ENCODE measurements at regions not wholly inside any gene's neighbourhood (a gene's known extent, or its start where the extent isn't known, plus 50 kb on each side); places are given as distances from the start of the nearest gene placed in this dataset.

- H3K9ac ChIP-seq (ENCODE audit: low read length) = no peak overlapping the region
- no peak overlapping the region for H3K23ac ChIP-seq (ENCODE audit: low read length in 2 of 2)
- no peak overlapping the region for H3K4ac ChIP-seq (ENCODE audit: low read depth in 1 of 2, low read length in 2 of 2)
- H3K79me1 ChIP-seq (replicated peaks; ENCODE audit: low read length, poor library complexity, severe bottlenecking) = no peaks in the 10 kb centered on the region
- no peak overlapping the region for H2AFZ ChIP-seq (ENCODE audit: low read depth, low read length)
- H3K4me1 ChIP-seq (ENCODE audit: control insufficient read depth, insufficient read depth, low read depth, low read length) = no peaks in the 10 kb centered on the region
- H2BK12ac ChIP-seq (ENCODE audit: low read length in 2 of 2) = no peak overlapping the region
- H4K91ac ChIP-seq (ENCODE audit: low read length) = no peak overlapping the region
- peaks cover 8% of the 10 kb centered on the region for H3K9me3 ChIP-seq (ENCODE audit: control insufficient read depth, low read length)
- H2AK5ac ChIP-seq (ENCODE audit: low read length, severe bottlenecking) = no peak overlapping the region
- H3K27ac ChIP-seq (ENCODE audit: low read length, poor library complexity, severe bottlenecking) = no peak overlapping the region
- H2BK120ac ChIP-seq (ENCODE audit: low read depth, low read length) = no peak overlapping the region
- DNase-seq = peak; percentile 45
- H2BK5ac ChIP-seq (ENCODE audit: low read depth, low read length, poor library complexity, severe bottlenecking) = no peak overlapping the region
- H4K8ac ChIP-seq (ENCODE audit: low read length) = no peak overlapping the region
- no peaks in the 10 kb centered on the region for H3K36me3 ChIP-seq (ENCODE audit: control insufficient read depth in 1 of 2, insufficient read depth in 2 of 2, low read depth in 1 of 2, low read length in 2 of 2)
- H3K18ac ChIP-seq (ENCODE audit: low read depth in 1 of 2, low read length in 2 of 2) = no peak overlapping the region
- H3K4me3 ChIP-seq (ENCODE audit: insufficient read depth in 1 of 2, low read depth in 1 of 2, low read length in 2 of 2) = no peak overlapping the region
- H3K27me3 ChIP-seq (ENCODE audit: control insufficient read depth in 1 of 2, insufficient read depth in 1 of 2, low read length in 2 of 2) = no peaks in the 10 kb centered on the region
- H2BK15ac ChIP-seq (ENCODE audit: low read depth, poor library complexity, severe bottlenecking) = no peak overlapping the region
- H3K4me2 ChIP-seq (ENCODE audit: low read length, poor library complexity, severe bottlenecking) = no peak overlapping the region
- no peak overlapping the region for H3K14ac ChIP-seq (ENCODE audit: low read length in 2 of 2)
- 100% methylated on average over 1 of the region's 1 CpG for WGBS
Observed at GRCh38 chr2:55743583-55743982, 49.9 kb upstream of the PNPT1 start.

Measured in mesenchymal stem cell (in vitro differentiated cells and primary cell).